Fibroblast of pulmonary artery (primary cell): ENCODE measurements at regions not wholly inside any gene's neighbourhood (a gene's known extent, or its start where the extent isn't known, plus 50 kb on each side); places are given as distances from the start of the nearest gene placed in this dataset.
A peak's percentile ranks its signal among the peaks of the same experiment; 100 is the strongest.

Experiments
- DNase-seq: peaks from one replicate; pipeline ENCODE4 v3.0.0-alpha.2; 2010; ENCODE audit warnings: low read depth
- H3K4me3 ChIP-seq: replicated peaks from 2 replicates; pipeline ENCODE4 v1.5.1; 2011; ENCODE audit warnings: low read depth, mild to moderate bottlenecking, control low read depth, low read length, moderate library complexity
- TF ChIP-seq, protein P1 (sequence below): IDR thresholded peaks from 2 replicates; pipeline ENCODE4 v1.5.1; 2011; ENCODE audit warnings: mild to moderate bottlenecking, control low read depth, low read length, inconsistent platforms; ENCODE audit errors: missing control alignments

GRCh38 chr2:19574778-19575260, 216.4 kb upstream of the OSR1 start:
- no peak overlapping the region for H3K4me3 ChIP-seq
- DNase-seq = peak; percentile 88
- TF ChIP-seq, protein P1, sequence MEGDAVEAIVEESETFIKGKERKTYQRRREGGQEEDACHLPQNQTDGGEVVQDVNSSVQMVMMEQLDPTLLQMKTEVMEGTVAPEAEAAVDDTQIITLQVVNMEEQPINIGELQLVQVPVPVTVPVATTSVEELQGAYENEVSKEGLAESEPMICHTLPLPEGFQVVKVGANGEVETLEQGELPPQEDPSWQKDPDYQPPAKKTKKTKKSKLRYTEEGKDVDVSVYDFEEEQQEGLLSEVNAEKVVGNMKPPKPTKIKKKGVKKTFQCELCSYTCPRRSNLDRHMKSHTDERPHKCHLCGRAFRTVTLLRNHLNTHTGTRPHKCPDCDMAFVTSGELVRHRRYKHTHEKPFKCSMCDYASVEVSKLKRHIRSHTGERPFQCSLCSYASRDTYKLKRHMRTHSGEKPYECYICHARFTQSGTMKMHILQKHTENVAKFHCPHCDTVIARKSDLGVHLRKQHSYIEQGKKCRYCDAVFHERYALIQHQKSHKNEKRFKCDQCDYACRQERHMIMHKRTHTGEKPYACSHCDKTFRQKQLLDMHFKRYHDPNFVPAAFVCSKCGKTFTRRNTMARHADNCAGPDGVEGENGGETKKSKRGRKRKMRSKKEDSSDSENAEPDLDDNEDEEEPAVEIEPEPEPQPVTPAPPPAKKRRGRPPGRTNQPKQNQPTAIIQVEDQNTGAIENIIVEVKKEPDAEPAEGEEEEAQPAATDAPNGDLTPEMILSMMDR = no peak

DNA sequence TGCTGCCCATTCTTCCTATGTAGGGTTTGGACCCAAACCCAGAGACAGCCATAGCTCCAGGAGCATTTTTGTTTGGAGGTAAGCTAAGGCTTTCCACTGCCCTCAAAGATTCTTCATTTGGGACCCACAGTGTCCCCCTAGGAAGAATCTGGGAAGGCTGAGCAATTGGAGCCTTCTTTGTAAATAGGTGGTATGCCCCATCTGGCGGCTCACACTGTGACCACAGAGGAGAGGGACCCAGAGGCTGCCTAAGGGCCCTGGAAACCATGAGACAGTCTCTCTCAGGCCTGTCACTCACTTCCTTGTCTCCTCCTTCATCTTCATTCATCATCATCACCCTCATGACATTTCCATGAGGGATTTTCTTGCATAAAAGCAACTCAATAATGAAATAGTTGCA, 215.4 kb upstream of the OSR1 start:
- TF ChIP-seq, protein P1 = no peak
- DNase-seq = no peak
- H3K4me3 ChIP-seq = no peak overlapping the region

DNA sequence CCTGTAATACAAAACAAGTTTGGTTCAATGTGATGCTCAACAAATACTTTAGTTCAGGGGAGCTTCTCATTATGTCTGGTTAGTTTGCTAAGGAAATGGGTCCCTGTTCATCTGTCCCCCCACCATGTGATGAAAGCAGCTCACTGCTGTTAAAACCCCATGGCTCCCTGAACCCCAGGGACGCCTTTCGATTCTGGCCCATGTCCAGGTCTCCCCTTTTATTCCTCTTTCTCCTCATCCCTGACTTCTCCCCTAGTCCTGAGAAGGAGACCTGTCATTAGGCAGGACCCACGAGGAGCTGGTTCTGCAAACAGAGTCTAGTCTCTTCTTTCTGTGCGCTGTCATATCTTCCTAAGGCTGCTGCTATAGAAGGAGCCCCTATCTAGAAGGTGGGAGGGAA, 213.3 kb upstream of the OSR1 start:
- DNase-seq = no peak
- H3K4me3 ChIP-seq = no peak overlapping the region
- TF ChIP-seq, protein P1 = no peak

DNA sequence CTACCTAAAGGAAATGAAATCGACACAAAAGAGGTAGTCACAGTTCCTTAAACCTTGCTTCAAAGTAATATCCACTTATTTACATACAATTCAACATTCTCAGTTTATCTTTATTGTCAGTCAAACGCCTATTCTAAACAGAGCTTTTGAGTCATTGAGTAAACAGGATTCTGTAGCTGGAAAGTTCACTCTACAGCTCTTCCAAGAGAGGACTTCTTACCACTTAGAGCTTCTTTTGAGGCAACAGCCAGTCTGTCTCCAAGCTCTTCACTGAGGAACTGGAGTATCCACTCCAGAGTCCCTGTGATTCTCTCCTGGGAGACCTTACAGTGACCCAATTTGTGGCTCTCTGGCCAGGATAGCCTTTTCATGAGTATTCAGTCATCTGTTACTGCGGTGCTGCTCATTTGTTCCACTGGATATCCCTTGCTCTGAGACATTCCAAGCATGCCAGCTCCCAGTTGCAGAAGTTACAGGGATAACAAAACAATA, 210.9 kb upstream of the OSR1 start:
- H3K4me3 ChIP-seq = no peak overlapping the region
- DNase-seq = peak; percentile 60
- TF ChIP-seq, protein P1 = no peak

- no peak for DNase-seq
- no peak overlapping the region for H3K4me3 ChIP-seq
- TF ChIP-seq, protein P1 = no peak
Observed at GRCh38 chr2:19568809-19569208, 210.4 kb upstream of the OSR1 start.

DNA sequence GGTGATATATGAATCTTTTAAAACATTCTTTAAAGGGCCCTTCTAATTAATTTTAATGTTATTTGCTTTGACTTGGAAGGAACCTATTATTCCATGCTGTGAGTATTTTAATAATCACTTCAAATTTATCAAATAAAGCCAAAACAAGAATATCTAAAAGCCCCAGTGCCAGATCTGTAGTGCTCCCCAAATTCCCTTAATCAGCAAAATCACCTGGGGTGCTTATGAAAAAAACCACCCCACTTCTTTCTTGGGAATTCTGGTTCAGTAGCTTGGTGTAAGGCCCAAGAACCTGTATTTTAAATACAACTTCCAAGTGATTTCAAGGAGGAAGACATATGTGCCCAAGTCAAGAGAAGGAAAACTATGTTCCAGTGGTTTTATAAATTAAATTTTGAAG, 202.4 kb upstream of the OSR1 start:
- no peak for DNase-seq
- H3K4me3 ChIP-seq = no peak overlapping the region
- TF ChIP-seq, protein P1 = no peak

GRCh38 chr2:19559596-19560240, 201.3 kb upstream of the OSR1 start:
- H3K4me3 ChIP-seq = no peak overlapping the region
- TF ChIP-seq, protein P1 = no peak
- DNase-seq = no peak
